ENCODE measurements at regions not wholly inside any gene's neighbourhood (a gene's known extent, or its start where the extent isn't known, plus 50 kb on each side); places are given as distances from the start of the nearest gene placed in this dataset.

DNA sequence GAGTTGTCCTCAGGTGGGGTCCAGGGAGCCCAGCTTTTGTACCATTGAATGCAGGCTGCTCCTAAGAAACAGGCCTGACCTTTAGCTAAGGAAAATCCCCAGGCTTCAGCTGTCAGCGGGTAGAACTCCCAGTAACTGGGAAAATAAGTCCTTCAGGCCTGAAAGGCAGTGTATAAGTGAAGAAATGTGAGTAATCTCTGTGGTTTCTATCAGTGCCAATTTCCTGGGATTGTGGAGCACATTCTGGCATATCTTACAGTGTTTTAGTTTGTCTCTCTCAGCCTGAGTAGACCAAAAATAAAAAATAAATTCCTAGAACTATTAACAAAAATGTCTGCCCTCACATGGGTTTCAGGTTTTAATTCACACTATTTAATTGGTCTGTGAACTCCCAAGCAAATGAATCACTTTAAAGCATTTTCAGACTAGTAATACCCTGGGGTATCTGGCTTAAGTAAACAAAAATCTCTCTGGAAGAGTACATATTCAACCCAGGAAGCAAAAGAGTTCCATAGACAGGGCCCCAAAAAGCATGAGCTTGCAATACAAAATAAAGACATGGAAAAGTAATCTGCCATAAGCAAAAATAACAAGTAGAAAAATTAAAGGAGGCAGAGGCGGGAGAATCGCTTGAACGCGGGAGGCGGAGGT, 566.2 kb upstream of the NOX3 start:
- H3K9me3 ChIP-seq (ENCODE audit: control insufficient read depth in 1 of 2, insufficient read depth in 1 of 2, low read depth in 1 of 2, low read length in 2 of 2): peaks cover 0 to 4% of the 10 kb centered on the region in 2 experiments; a peak in 1 of 4 replicates
- no peaks in the 10 kb centered on the region for H3K27me3 ChIP-seq (ENCODE audit: insufficient read depth, low read length)
- ChIA-PET CTCF (no interaction called here), POLR2A (no interaction called here), RAD21 (ENCODE audit: low non-redundant PET in 1 of 2, low total read pairs in 2 of 2, uncharacterized antibody in 2 of 2, unreplicated experiment in 2 of 2) (no interaction called here)
- H3K4me1 ChIP-seq (ENCODE audit: control insufficient read depth in 1 of 2, insufficient read depth in 2 of 2, low read length in 2 of 2): no peaks in the 10 kb centered on the region
- no peak overlapping the region for H2AFZ ChIP-seq (ENCODE audit: low read depth, low read length, poor library complexity, severe bottlenecking)
- ATAC-seq (no peak), DNase-seq (ENCODE audit: low read depth, low spot score) (no peak)
- BruUV-seq (replicated peaks): no TSS peak
- intact Hi-C loops (cut with micrococcal nuclease): no loop called here
- no peak for TF ChIP-seq CEBPB (IDR thresholded peaks at IDR 0.05; ENCODE audit: low read depth)
- no peak for TF ChIP-seq EGR1 (IDR thresholded peaks at IDR 0.05; ENCODE audit: low read depth)
- no peak for TF ChIP-seq JUND (IDR thresholded peaks at IDR 0.05)
- TF ChIP-seq, protein P1, sequence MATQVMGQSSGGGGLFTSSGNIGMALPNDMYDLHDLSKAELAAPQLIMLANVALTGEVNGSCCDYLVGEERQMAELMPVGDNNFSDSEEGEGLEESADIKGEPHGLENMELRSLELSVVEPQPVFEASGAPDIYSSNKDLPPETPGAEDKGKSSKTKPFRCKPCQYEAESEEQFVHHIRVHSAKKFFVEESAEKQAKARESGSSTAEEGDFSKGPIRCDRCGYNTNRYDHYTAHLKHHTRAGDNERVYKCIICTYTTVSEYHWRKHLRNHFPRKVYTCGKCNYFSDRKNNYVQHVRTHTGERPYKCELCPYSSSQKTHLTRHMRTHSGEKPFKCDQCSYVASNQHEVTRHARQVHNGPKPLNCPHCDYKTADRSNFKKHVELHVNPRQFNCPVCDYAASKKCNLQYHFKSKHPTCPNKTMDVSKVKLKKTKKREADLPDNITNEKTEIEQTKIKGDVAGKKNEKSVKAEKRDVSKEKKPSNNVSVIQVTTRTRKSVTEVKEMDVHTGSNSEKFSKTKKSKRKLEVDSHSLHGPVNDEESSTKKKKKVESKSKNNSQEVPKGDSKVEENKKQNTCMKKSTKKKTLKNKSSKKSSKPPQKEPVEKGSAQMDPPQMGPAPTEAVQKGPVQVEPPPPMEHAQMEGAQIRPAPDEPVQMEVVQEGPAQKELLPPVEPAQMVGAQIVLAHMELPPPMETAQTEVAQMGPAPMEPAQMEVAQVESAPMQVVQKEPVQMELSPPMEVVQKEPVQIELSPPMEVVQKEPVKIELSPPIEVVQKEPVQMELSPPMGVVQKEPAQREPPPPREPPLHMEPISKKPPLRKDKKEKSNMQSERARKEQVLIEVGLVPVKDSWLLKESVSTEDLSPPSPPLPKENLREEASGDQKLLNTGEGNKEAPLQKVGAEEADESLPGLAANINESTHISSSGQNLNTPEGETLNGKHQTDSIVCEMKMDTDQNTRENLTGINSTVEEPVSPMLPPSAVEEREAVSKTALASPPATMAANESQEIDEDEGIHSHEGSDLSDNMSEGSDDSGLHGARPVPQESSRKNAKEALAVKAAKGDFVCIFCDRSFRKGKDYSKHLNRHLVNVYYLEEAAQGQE (IDR thresholded peaks at IDR 0.05; ENCODE audit: low read depth): no peak
- TF ChIP-seq CBX3 (IDR thresholded peaks at IDR 0.05; ENCODE audit: low read depth): no peak
- no peak for TF ChIP-seq ZBTB33 (IDR thresholded peaks at IDR 0.05; ENCODE audit: extremely low read depth, insufficient replicate concordance, low read length)
- H3K4me3 ChIP-seq (replicated peaks in 1 of 2; ENCODE audit: low read depth in 1 of 2, low read length in 2 of 2): no peak overlapping the region
- no peak overlapping the region for H3K27ac ChIP-seq (ENCODE audit: low read depth, low read length)
- H4K20me1 ChIP-seq (ENCODE audit: insufficient read depth): no peaks in the 10 kb centered on the region
- H3K9ac ChIP-seq (ENCODE audit: low read length): no peak overlapping the region
- H3K79me2 ChIP-seq (ENCODE audit: insufficient read depth, low read length): no peaks in the 10 kb centered on the region
- H3K4me2 ChIP-seq (ENCODE audit: low read length): no peak overlapping the region
- no peaks in the 10 kb centered on the region for H3K36me3 ChIP-seq (ENCODE audit: control insufficient read depth in 1 of 2, insufficient read depth in 2 of 2, low read length in 2 of 2)
- no peaks in the 10 kb centered on the region for H3K9me2 ChIP-seq (ENCODE audit: insufficient read depth)
